SK-N-MC (cell line): ENCODE measurements at regions not wholly inside any gene's neighbourhood (a gene's known extent, or its start where the extent isn't known, plus 50 kb on each side); places are given as distances from the start of the nearest gene placed in this dataset.

ENCODE experiments used
- EZH2 ChIP-seq: fragments of 200-600 bp; sonication (generic); IDR thresholded peaks from one replicate; pipeline ENCODE4 v1.6.1; 2017; ENCODE audit warnings: antibody characterized with exemption
- POLR2AphosphoS5 ChIP-seq: IDR thresholded peaks from 2 replicates; pipeline ENCODE4 v1.6.1; 2012; ENCODE audit warnings: mild to moderate bottlenecking, low read depth, low read length, borderline replicate concordance

- TF ChIP-seq EZH2 = no peak
- TF ChIP-seq POLR2AphosphoS5 = no peak
Measured at GRCh38 chr9:119577881-119578280, 208.6 kb upstream of the BRINP1 start.
